ENCODE measurements at regions not wholly inside any gene's neighbourhood (a gene's known extent, or its start where the extent isn't known, plus 50 kb on each side); places are given as distances from the start of the nearest gene placed in this dataset.

GRCh38 chr4:108417923-108418322 lies 202.5 kb upstream of the RPL34 start:
- Histone ChIP-seq H3K4me2 (ENCODE audit: low read length, poor library complexity, severe bottlenecking) (no peak overlapping the region), H3K36me3 (ENCODE audit: control insufficient read depth in 1 of 2, insufficient read depth in 2 of 2, low read depth in 1 of 2, low read length in 2 of 2) (no peaks in the 10 kb centered on the region), H3K18ac (ENCODE audit: low read depth in 1 of 2, low read length in 2 of 2) (no peak overlapping the region), H3K14ac (ENCODE audit: low read length in 2 of 2) (no peak overlapping the region), H3K4me1 (ENCODE audit: control insufficient read depth, insufficient read depth, low read depth, low read length) (peaks cover 4% of the 10 kb centered on the region), H3K79me1 (replicated peaks; ENCODE audit: low read length, poor library complexity, severe bottlenecking) (no peaks in the 10 kb centered on the region), H4K91ac (ENCODE audit: low read length) (no peak overlapping the region), H2AK5ac (ENCODE audit: low read length, severe bottlenecking) (no peak overlapping the region), H2BK5ac (ENCODE audit: low read depth, low read length, poor library complexity, severe bottlenecking) (no peak overlapping the region), H2BK12ac (ENCODE audit: low read length in 2 of 2) (no peak overlapping the region), H3K4me3 (ENCODE audit: insufficient read depth in 1 of 2, low read depth in 1 of 2, low read length in 2 of 2) (no peak overlapping the region), H3K4ac (ENCODE audit: low read depth in 1 of 2, low read length in 2 of 2) (no peak overlapping the region), H3K9me3 (ENCODE audit: control insufficient read depth, low read length) (no peaks in the 10 kb centered on the region), H4K8ac (ENCODE audit: low read length) (no peak overlapping the region), H2AFZ (ENCODE audit: low read depth, low read length) (no peak overlapping the region), H2BK15ac (ENCODE audit: low read depth, poor library complexity, severe bottlenecking) (no peak overlapping the region), H3K27me3 (ENCODE audit: control insufficient read depth in 1 of 2, insufficient read depth in 1 of 2, low read length in 2 of 2) (no peaks in the 10 kb centered on the region), H3K23ac (ENCODE audit: low read length in 2 of 2) (no peak overlapping the region), H3K9ac (ENCODE audit: low read length) (no peak overlapping the region), H2BK120ac (ENCODE audit: low read depth, low read length) (no peak overlapping the region), H3K27ac (ENCODE audit: low read length, poor library complexity, severe bottlenecking) (no peak overlapping the region)
- WGBS = 65% methylated on average over 1 of the region's 1 CpG
- DNase-seq = peak; percentile 19

- Histone ChIP-seq H3K4me3 (ENCODE audit: insufficient read depth in 1 of 2, low read depth in 1 of 2, low read length in 2 of 2) (no peak overlapping the region), H2BK5ac (ENCODE audit: low read depth, low read length, poor library complexity, severe bottlenecking) (no peak overlapping the region), H3K27ac (ENCODE audit: low read length, poor library complexity, severe bottlenecking) (no peak overlapping the region), H3K4ac (ENCODE audit: low read depth in 1 of 2, low read length in 2 of 2) (no peak overlapping the region), H2BK15ac (ENCODE audit: low read depth, poor library complexity, severe bottlenecking) (no peak overlapping the region), H3K27me3 (ENCODE audit: control insufficient read depth in 1 of 2, insufficient read depth in 1 of 2, low read length in 2 of 2) (no peaks in the 10 kb centered on the region), H3K23ac (ENCODE audit: low read length in 2 of 2) (no peak overlapping the region), H3K18ac (ENCODE audit: low read depth in 1 of 2, low read length in 2 of 2) (no peak overlapping the region), H3K9ac (ENCODE audit: low read length) (no peak overlapping the region), H3K4me2 (ENCODE audit: low read length, poor library complexity, severe bottlenecking) (no peak overlapping the region), H2BK120ac (ENCODE audit: low read depth, low read length) (no peak overlapping the region), H3K9me3 (ENCODE audit: control insufficient read depth, low read length) (no peaks in the 10 kb centered on the region), H4K8ac (ENCODE audit: low read length) (no peak overlapping the region), H3K14ac (ENCODE audit: low read length in 2 of 2) (no peak overlapping the region), H2BK12ac (ENCODE audit: low read length in 2 of 2) (no peak overlapping the region), H2AFZ (ENCODE audit: low read depth, low read length) (no peak overlapping the region), H3K4me1 (ENCODE audit: control insufficient read depth, insufficient read depth, low read depth, low read length) (peaks cover 4% of the 10 kb centered on the region), H2AK5ac (ENCODE audit: low read length, severe bottlenecking) (no peak overlapping the region), H3K36me3 (ENCODE audit: control insufficient read depth in 1 of 2, insufficient read depth in 2 of 2, low read depth in 1 of 2, low read length in 2 of 2) (no peaks in the 10 kb centered on the region), H3K79me1 (replicated peaks; ENCODE audit: low read length, poor library complexity, severe bottlenecking) (no peaks in the 10 kb centered on the region), H4K91ac (ENCODE audit: low read length) (no peak overlapping the region)
- no peak for DNase-seq
- WGBS = 89% methylated on average over 3 of the region's 3 CpGs
These were observed 203.5 kb upstream of the RPL34 start for GRCh38 chr4:108416831-108417230.

GRCh38 chr4:108415389-108415788 lies 205.0 kb upstream of the RPL34 start:
- H2AFZ ChIP-seq (ENCODE audit: low read depth, low read length) = no peak overlapping the region
- no peak overlapping the region for H3K18ac ChIP-seq (ENCODE audit: low read depth in 1 of 2, low read length in 2 of 2)
- H3K36me3 ChIP-seq (ENCODE audit: control insufficient read depth in 1 of 2, insufficient read depth in 2 of 2, low read depth in 1 of 2, low read length in 2 of 2) = no peaks in the 10 kb centered on the region
- no peak overlapping the region for H4K91ac ChIP-seq (ENCODE audit: low read length)
- WGBS = 95% methylated on average over 7 of the region's 7 CpGs
- H4K8ac ChIP-seq (ENCODE audit: low read length) = no peak overlapping the region
- H3K27me3 ChIP-seq (ENCODE audit: control insufficient read depth in 1 of 2, insufficient read depth in 1 of 2, low read length in 2 of 2) = peaks cover 0 to 9% of the 10 kb centered on the region in 2 experiments
- H3K9me3 ChIP-seq (ENCODE audit: control insufficient read depth, low read length) = no peaks in the 10 kb centered on the region
- no peak overlapping the region for H2BK12ac ChIP-seq (ENCODE audit: low read length in 2 of 2)
- no peak overlapping the region for H3K4me2 ChIP-seq (ENCODE audit: low read length, poor library complexity, severe bottlenecking)
- peaks cover 4% of the 10 kb centered on the region for H3K4me1 ChIP-seq (ENCODE audit: control insufficient read depth, insufficient read depth, low read depth, low read length)
- H3K4ac ChIP-seq (ENCODE audit: low read depth in 1 of 2, low read length in 2 of 2) = no peak overlapping the region
- no peak overlapping the region for H3K27ac ChIP-seq (ENCODE audit: low read length, poor library complexity, severe bottlenecking)
- H2BK120ac ChIP-seq (ENCODE audit: low read depth, low read length) = no peak overlapping the region
- DNase-seq = no peak
- H2AK5ac ChIP-seq (ENCODE audit: low read length, severe bottlenecking) = no peak overlapping the region
- peak overlapping the region in 1 of 2 experiments; percentile 57 for H3K14ac ChIP-seq (ENCODE audit: low read length in 2 of 2)
- H3K9ac ChIP-seq (ENCODE audit: low read length) = no peak overlapping the region
- no peak overlapping the region for H2BK5ac ChIP-seq (ENCODE audit: low read depth, low read length, poor library complexity, severe bottlenecking)
- no peak overlapping the region for H2BK15ac ChIP-seq (ENCODE audit: low read depth, poor library complexity, severe bottlenecking)
- no peak overlapping the region for H3K23ac ChIP-seq (ENCODE audit: low read length in 2 of 2)
- H3K4me3 ChIP-seq (ENCODE audit: insufficient read depth in 1 of 2, low read depth in 1 of 2, low read length in 2 of 2) = no peak overlapping the region
- H3K79me1 ChIP-seq (replicated peaks; ENCODE audit: low read length, poor library complexity, severe bottlenecking) = no peaks in the 10 kb centered on the region

- H3K14ac ChIP-seq (ENCODE audit: low read length in 2 of 2) = no peak overlapping the region
- H3K4me1 ChIP-seq (ENCODE audit: control insufficient read depth, insufficient read depth, low read depth, low read length) = no peaks in the 10 kb centered on the region
- H2BK5ac ChIP-seq (ENCODE audit: low read depth, low read length, poor library complexity, severe bottlenecking) = no peak overlapping the region
- H3K18ac ChIP-seq (ENCODE audit: low read depth in 1 of 2, low read length in 2 of 2) = no peak overlapping the region
- H2AFZ ChIP-seq (ENCODE audit: low read depth, low read length) = no peak overlapping the region
- DNase-seq = no peak
- H3K27me3 ChIP-seq (ENCODE audit: control insufficient read depth in 1 of 2, insufficient read depth in 1 of 2, low read length in 2 of 2) = peaks cover 0 to 9% of the 10 kb centered on the region in 2 experiments
- no peak overlapping the region for H4K8ac ChIP-seq (ENCODE audit: low read length)
- no peak overlapping the region for H3K4me3 ChIP-seq (ENCODE audit: insufficient read depth in 1 of 2, low read depth in 1 of 2, low read length in 2 of 2)
- no peak overlapping the region for H3K23ac ChIP-seq (ENCODE audit: low read length in 2 of 2)
- 86% methylated on average over 2 of the region's 2 CpGs for WGBS
- no peaks in the 10 kb centered on the region for H3K36me3 ChIP-seq (ENCODE audit: control insufficient read depth in 1 of 2, insufficient read depth in 2 of 2, low read depth in 1 of 2, low read length in 2 of 2)
- H2BK15ac ChIP-seq (ENCODE audit: low read depth, poor library complexity, severe bottlenecking) = no peak overlapping the region
- H3K27ac ChIP-seq (ENCODE audit: low read length, poor library complexity, severe bottlenecking) = no peak overlapping the region
- no peak overlapping the region for H3K4ac ChIP-seq (ENCODE audit: low read depth in 1 of 2, low read length in 2 of 2)
- no peak overlapping the region for H2BK120ac ChIP-seq (ENCODE audit: low read depth, low read length)
- no peaks in the 10 kb centered on the region for H3K79me1 ChIP-seq (replicated peaks; ENCODE audit: low read length, poor library complexity, severe bottlenecking)
- no peak overlapping the region for H2AK5ac ChIP-seq (ENCODE audit: low read length, severe bottlenecking)
- no peak overlapping the region for H4K91ac ChIP-seq (ENCODE audit: low read length)
- H3K9me3 ChIP-seq (ENCODE audit: control insufficient read depth, low read length) = no peaks in the 10 kb centered on the region
- H3K4me2 ChIP-seq (ENCODE audit: low read length, poor library complexity, severe bottlenecking) = no peak overlapping the region
- no peak overlapping the region for H3K9ac ChIP-seq (ENCODE audit: low read length)
- H2BK12ac ChIP-seq (ENCODE audit: low read length in 2 of 2) = no peak overlapping the region
These were observed 208.5 kb upstream of the RPL34 start for GRCh38 chr4:108411836-108412235.
